ENCODE measurements at regions not wholly inside any gene's neighbourhood (a gene's known extent, or its start where the extent isn't known, plus 50 kb on each side); places are given as distances from the start of the nearest gene placed in this dataset.

GRCh38 chr20:6696001-6696400 lies 71.5 kb upstream of the BMP2 start:
- TF ChIP-seq CTCF (IDR thresholded peaks at IDR 0.05; ENCODE audit: insufficient read depth, low read length, poor library complexity, severe bottlenecking) (no peak), EZH2phosphoT487 (conservative IDR thresholded peaks at IDR 0.05; ENCODE audit: low read length) (no peak)

Measured in SU-DHL-6 (cell line).